WI38 (cell line): ENCODE measurements at regions not wholly inside any gene's neighbourhood (a gene's known extent, or its start where the extent isn't known, plus 50 kb on each side); places are given as distances from the start of the nearest gene placed in this dataset.

Source experiments
- H3K4me3 ChIP-seq: 2 replicates; pipeline ENCODE4 v1.5.1; 2011; ENCODE audit warnings: low read depth, mild to moderate bottlenecking, control low read depth, low read length
- CTCF ChIP-seq: IDR thresholded peaks from 2 replicates; pipeline ENCODE4 v1.5.1; 2012; ENCODE audit warnings: low read depth, mild to moderate bottlenecking, control low read depth, low read length

GRCh38 chr2:234684466-234684865 is 187.6 kb upstream of the ARL4C start:
- no peak for TF ChIP-seq CTCF
- no peak overlapping the region for H3K4me3 ChIP-seq

GRCh38 chr2:234683950-234684349 is 187.1 kb upstream of the ARL4C start:
- TF ChIP-seq CTCF: no peak
- no peak overlapping the region for H3K4me3 ChIP-seq

GRCh38 chr2:234682492-234683228 is 185.8 kb upstream of the ARL4C start:
- TF ChIP-seq CTCF: no peak

GRCh38 chr2:234680688-234681619 is 184.1 kb upstream of the ARL4C start:
- no peak overlapping the region for H3K4me3 ChIP-seq
- TF ChIP-seq CTCF: no peak

More at GRCh38 chr2:234682492-234683228, 185.8 kb upstream of the ARL4C start:
- no peak overlapping the region for H3K4me3 ChIP-seq

- peak overlapping the region; percentile 43 for H3K4me3 ChIP-seq
- TF ChIP-seq CTCF: no peak
Observed at GRCh38 chr2:234679741-234680687, 183.1 kb upstream of the ARL4C start.

GRCh38 chr2:234679301-234679740 is 182.4 kb upstream of the ARL4C start:
- H3K4me3 ChIP-seq: peak overlapping the region; percentile 43
- no peak for TF ChIP-seq CTCF
